CD14-positive monocyte (primary cell): ENCODE measurements at regions not wholly inside any gene's neighbourhood (a gene's known extent, or its start where the extent isn't known, plus 50 kb on each side); places are given as distances from the start of the nearest gene placed in this dataset.

Source experiments
- DNase-seq, 3 donors: peaks; one replicate each; pipeline ENCODE4 v3.0.0-alpha.2; 2011 to 2022
- H2AFZ ChIP-seq: 2 replicates; pipeline ENCODE4 v1.6.0; 2012; ENCODE audit warnings: mild to moderate bottlenecking, low read depth, low read length, inconsistent platforms; ENCODE audit not compliant: insufficient read depth, poor library complexity, severe bottlenecking
- H3K27ac ChIP-seq, 2 donors: 1 replicate in 1 of 2; 2 replicates in 1 of 2; pipeline ENCODE4 v1.5.1; 2012 to 2013; ENCODE audit warnings: low read length in 2 of 2, control low read depth in 1 of 2, inconsistent platforms in 1 of 2, low read depth in 1 of 2, mild to moderate bottlenecking in 1 of 2
- H3K27me3 ChIP-seq, 2 donors: one replicate each; pipeline versions ENCODE4 v1.6.0 to v1.6.1; 2011 to 2013; ENCODE audit warnings: low read length in 2 of 2; ENCODE audit not compliant: control insufficient read depth in 2 of 2, insufficient read depth in 2 of 2
- H3K36me3 ChIP-seq, 2 donors: replicated peaks in 1 of 2; 1 replicate in 1 of 2; 2 replicates in 1 of 2; pipeline versions ENCODE4 v1.5.1 to v1.6.1; 2012 to 2013; ENCODE audit warnings: low read length in 2 of 2, control low read depth in 1 of 2, inconsistent platforms in 1 of 2, mild to moderate bottlenecking in 1 of 2; ENCODE audit not compliant: insufficient read depth in 2 of 2, control insufficient read depth in 1 of 2
- H3K4me1 ChIP-seq, 2 donors: 1 replicate in 1 of 2; 2 replicates in 1 of 2; pipeline versions ENCODE4 v1.5.1 to v1.6.1; 2012 to 2013; ENCODE audit warnings: low read length in 2 of 2, control low read depth in 1 of 2, inconsistent platforms in 1 of 2, mild to moderate bottlenecking in 1 of 2, moderate library complexity in 1 of 2; ENCODE audit not compliant: insufficient read depth in 2 of 2, control insufficient read depth in 1 of 2
- H3K4me2 ChIP-seq: replicated peaks from 2 replicates; pipeline ENCODE3; 2012; ENCODE audit warnings: low read length, moderate library complexity, mild to moderate bottlenecking; ENCODE audit not compliant: poor library complexity, severe bottlenecking; ENCODE audit errors: extremely low read depth
- H3K4me3 ChIP-seq, 3 experiments: fragments of 200-600 bp in 1 of 3; sonication (generic) in 1 of 3; replicated peaks in 1 of 3; 1 replicate in 2 of 3; 2 replicates in 1 of 3; pipeline ENCODE4 v1.5.1; 2011 to 2013; ENCODE audit warnings: low read length in 3 of 3, mild to moderate bottlenecking in 3 of 3, control low read depth in 2 of 3, low read depth in 2 of 3, inconsistent platforms in 1 of 3, moderate library complexity in 1 of 3
- H3K79me2 ChIP-seq: 2 replicates; pipeline ENCODE4 v1.6.0; 2012; ENCODE audit warnings: mild to moderate bottlenecking, control low read depth, inconsistent platforms, low read length, moderate library complexity; ENCODE audit not compliant: insufficient read depth
- H3K9ac ChIP-seq: 2 replicates; pipeline ENCODE4 v1.6.0; 2017; ENCODE audit warnings: low read length, mild to moderate bottlenecking; ENCODE audit not compliant: insufficient read depth, poor library complexity, severe bottlenecking
- H3K9me3 ChIP-seq, 2 donors: replicated peaks in 1 of 2; 1 replicate in 1 of 2; 2 replicates in 1 of 2; pipeline versions ENCODE4 v1.5.1 to v1.6.1; 2012 to 2013; ENCODE audit warnings: low read length in 2 of 2, control low read depth in 1 of 2; ENCODE audit not compliant: control insufficient read depth in 1 of 2, insufficient read depth in 1 of 2
- H4K20me1 ChIP-seq: 2 replicates; pipeline ENCODE4 v1.6.0; 2012; ENCODE audit warnings: mild to moderate bottlenecking, low read length, control low read depth, moderate library complexity; ENCODE audit not compliant: insufficient read depth
- H3K27ac Mint-ChIP-seq, 7 donors: one replicate each; pipeline ENCODE4 v1.8.0; 2020; ENCODE audit warnings: mild to moderate bottlenecking in 7 of 7, mixed read lengths in 7 of 7, moderate library complexity in 6 of 7, inconsistent platforms in 2 of 7
- H3K27me3 Mint-ChIP-seq, 3 donors: one replicate each; pipeline ENCODE4 v1.8.0; 2021 to 2022; ENCODE audit warnings: low read depth in 3 of 3, mild to moderate bottlenecking in 3 of 3, mixed read lengths in 3 of 3, moderate library complexity in 3 of 3, inconsistent platforms in 1 of 3
- H3K36me3 Mint-ChIP-seq, 2 donors: one replicate each; pipeline ENCODE4 v1.8.0; 2020; ENCODE audit warnings: mixed read lengths in 2 of 2, inconsistent platforms in 1 of 2, mild to moderate bottlenecking in 1 of 2
- H3K4me1 Mint-ChIP-seq: one replicate; pipeline ENCODE4 v1.8.0; 2020; ENCODE audit warnings: mild to moderate bottlenecking, mixed read lengths
- H3K4me3 Mint-ChIP-seq, 2 donors: one replicate each; pipeline ENCODE4 v1.8.0; 2020; ENCODE audit warnings: mild to moderate bottlenecking in 2 of 2, mixed read lengths in 2 of 2, moderate library complexity in 1 of 2
- H3K9me3 Mint-ChIP-seq, 7 donors: one replicate each; pipeline ENCODE4 v1.8.0; 2020 to 2022; ENCODE audit warnings: mixed read lengths in 7 of 7, mild to moderate bottlenecking in 6 of 7, moderate library complexity in 6 of 7, inconsistent platforms in 2 of 7
- WGBS: methylation state at CpG from one replicate; pipeline ENCODE4 v1.1.5; 2013; ENCODE audit warnings: missing lambda C conversion rate; ENCODE audit not compliant: insufficient coverage; 5-methylcytosine and 5-hydroxymethylcytosine counted together
- intact Hi-C, 2 donors: fragments of 100-400 bp; cut with micrococcal nuclease; formaldehyde crosslinking; loops; one replicate each; pipeline versions ENCODE4 v1.15.0 to v1.15.1; 2023
- TF ChIP-seq, protein P1 (sequence below): fragments of 200-600 bp; IDR thresholded peaks from one replicate; pipeline ENCODE4 v1.8.0; 2022; ENCODE audit warnings: antibody characterized with exemption, mild to moderate bottlenecking

GRCh38 chr12:13342971-13343370, 146.4 kb downstream of the EMP1 start:
- no peak for DNase-seq
- Histone ChIP-seq H3K4me3 (no peak overlapping the region), H3K9me3 (no peaks in the 10 kb centered on the region), H4K20me1 (no peaks in the 10 kb centered on the region), H3K4me1 (no peaks in the 10 kb centered on the region), H3K36me3 (no peaks in the 10 kb centered on the region), H3K4me2 (no peak overlapping the region), H3K27me3 (peaks cover 0 to 2% of the 10 kb centered on the region in 2 donors), H3K79me2 (no peaks in the 10 kb centered on the region), H3K9ac (no peak overlapping the region), H3K27ac (no peak overlapping the region), H2AFZ (no peak overlapping the region)
- H3K4me1 Mint-ChIP-seq, result no peaks in the 10 kb centered on the region
- no peaks in the 10 kb centered on the region for H3K36me3 Mint-ChIP-seq
- peaks cover 0 to 6% (median 1%) of the 10 kb centered on the region in 3 donors for H3K27me3 Mint-ChIP-seq
- no peak overlapping the region for H3K4me3 Mint-ChIP-seq
- peaks cover 0 to 4% (median 0%) of the 10 kb centered on the region in 7 donors for H3K9me3 Mint-ChIP-seq
- intact Hi-C loops, result no loop called here
- WGBS, result 100% methylated on average over 1 of the region's 3 CpGs
- TF ChIP-seq, protein P1, sequence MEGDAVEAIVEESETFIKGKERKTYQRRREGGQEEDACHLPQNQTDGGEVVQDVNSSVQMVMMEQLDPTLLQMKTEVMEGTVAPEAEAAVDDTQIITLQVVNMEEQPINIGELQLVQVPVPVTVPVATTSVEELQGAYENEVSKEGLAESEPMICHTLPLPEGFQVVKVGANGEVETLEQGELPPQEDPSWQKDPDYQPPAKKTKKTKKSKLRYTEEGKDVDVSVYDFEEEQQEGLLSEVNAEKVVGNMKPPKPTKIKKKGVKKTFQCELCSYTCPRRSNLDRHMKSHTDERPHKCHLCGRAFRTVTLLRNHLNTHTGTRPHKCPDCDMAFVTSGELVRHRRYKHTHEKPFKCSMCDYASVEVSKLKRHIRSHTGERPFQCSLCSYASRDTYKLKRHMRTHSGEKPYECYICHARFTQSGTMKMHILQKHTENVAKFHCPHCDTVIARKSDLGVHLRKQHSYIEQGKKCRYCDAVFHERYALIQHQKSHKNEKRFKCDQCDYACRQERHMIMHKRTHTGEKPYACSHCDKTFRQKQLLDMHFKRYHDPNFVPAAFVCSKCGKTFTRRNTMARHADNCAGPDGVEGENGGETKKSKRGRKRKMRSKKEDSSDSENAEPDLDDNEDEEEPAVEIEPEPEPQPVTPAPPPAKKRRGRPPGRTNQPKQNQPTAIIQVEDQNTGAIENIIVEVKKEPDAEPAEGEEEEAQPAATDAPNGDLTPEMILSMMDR, result no peak
- H3K27ac Mint-ChIP-seq, result no peak overlapping the region

- H3K9me3 ChIP-seq, result no peaks in the 10 kb centered on the region
- H3K27me3 Mint-ChIP-seq, result peaks cover 0 to 3% (median 1%) of the 10 kb centered on the region in 3 donors
- H3K27ac ChIP-seq, result no peak overlapping the region
- H3K4me3 Mint-ChIP-seq, result no peak overlapping the region
- WGBS, result 91% methylated on average over 1 of the region's 1 CpG
- H2AFZ ChIP-seq, result no peak overlapping the region
- H4K20me1 ChIP-seq, result no peaks in the 10 kb centered on the region
- H3K4me1 Mint-ChIP-seq, result no peaks in the 10 kb centered on the region
- no peaks in the 10 kb centered on the region for H3K79me2 ChIP-seq
- no peaks in the 10 kb centered on the region for H3K4me1 ChIP-seq
- no peak overlapping the region for H3K9ac ChIP-seq
- DNase-seq, result no peak
- no peak overlapping the region for H3K4me2 ChIP-seq
- TF ChIP-seq, protein P1, result no peak
- peaks cover 0 to 9% (median 2%) of the 10 kb centered on the region in 7 donors for H3K9me3 Mint-ChIP-seq
- intact Hi-C loops, result no loop called here
- no peaks in the 10 kb centered on the region for H3K36me3 ChIP-seq
- no peaks in the 10 kb centered on the region for H3K36me3 Mint-ChIP-seq
- no peak overlapping the region for H3K4me3 ChIP-seq
- H3K27ac Mint-ChIP-seq, result no peak overlapping the region
- peaks cover 0 to 1% of the 10 kb centered on the region in 2 donors for H3K27me3 ChIP-seq
These were observed 143.6 kb downstream of the EMP1 start for GRCh38 chr12:13340149-13340548.
